ENCODE measurements at regions not wholly inside any gene's neighbourhood (a gene's known extent, or its start where the extent isn't known, plus 50 kb on each side); places are given as distances from the start of the nearest gene placed in this dataset.

DNA sequence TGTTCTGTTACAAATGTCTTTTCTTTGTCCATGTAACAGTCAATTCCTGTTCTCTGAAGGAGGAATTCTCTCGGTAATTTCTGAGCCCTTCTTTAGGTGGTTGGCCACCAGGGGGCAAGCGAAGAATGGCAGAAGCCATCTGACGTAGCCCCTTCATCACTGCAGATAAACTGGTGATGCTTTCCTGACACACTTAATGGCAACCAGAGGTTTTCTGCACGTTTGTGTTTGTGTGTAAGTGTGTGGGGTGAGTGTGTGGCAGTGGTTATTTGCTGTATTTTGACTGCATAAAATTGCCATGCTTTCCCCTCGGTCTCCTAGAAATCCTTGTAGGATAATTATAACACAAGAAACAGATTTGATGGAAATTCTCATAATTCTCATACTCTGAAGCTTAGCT is 64.8 kb upstream of the STOX2 start:
- peak; percentile 20 for DNase-seq
- Mint-ChIP-seq H3K36me3 (no peaks in the 10 kb centered on the region), H3K9me3 (peaks cover 0 to 6% (median 0%) of the 10 kb centered on the region in 7 donors), H3K4me3 (no peak overlapping the region), H3K27ac (no peak overlapping the region), H3K27me3 (peaks cover 25 to 32% (median 31%) of the 10 kb centered on the region in 3 donors), H3K4me1 (no peaks in the 10 kb centered on the region)
- peak in 1 of 2 donors; percentile 46 for ATAC-seq (ENCODE audit: low read depth in 2 of 2)

DNA sequence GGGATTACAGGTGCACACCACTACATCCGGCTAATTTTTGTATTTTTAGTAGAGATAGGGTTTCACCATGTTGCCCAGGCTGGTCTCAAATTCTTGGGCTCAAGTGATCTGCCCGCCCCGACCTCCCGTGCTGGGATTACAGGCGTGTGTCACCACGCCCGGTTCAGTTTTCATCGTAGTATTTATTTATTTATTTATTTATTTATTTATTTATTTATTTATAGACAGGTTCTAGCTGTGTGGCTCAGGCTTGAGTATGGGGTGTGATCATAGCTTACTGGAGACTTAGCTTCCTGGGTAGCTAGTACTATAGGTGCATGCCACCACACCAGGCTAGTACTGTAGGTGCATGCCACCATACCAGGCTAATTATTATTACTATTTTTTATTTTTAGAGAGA is 64.1 kb upstream of the STOX2 start:
- H3K27me3 Mint-ChIP-seq, result peaks cover 28 to 34% (median 30%) of the 10 kb centered on the region in 3 donors
- DNase-seq (no peak), ATAC-seq (ENCODE audit: low read depth in 2 of 2) (no peak)
- peaks cover 0 to 9% (median 0%) of the 10 kb centered on the region in 7 donors for H3K9me3 Mint-ChIP-seq
- no peak overlapping the region for H3K4me3 Mint-ChIP-seq
- peak overlapping the region in 1 of 6 donors; percentile 21 for H3K27ac Mint-ChIP-seq
- H3K36me3 Mint-ChIP-seq, result no peaks in the 10 kb centered on the region
- no peaks in the 10 kb centered on the region for H3K4me1 Mint-ChIP-seq

DNA sequence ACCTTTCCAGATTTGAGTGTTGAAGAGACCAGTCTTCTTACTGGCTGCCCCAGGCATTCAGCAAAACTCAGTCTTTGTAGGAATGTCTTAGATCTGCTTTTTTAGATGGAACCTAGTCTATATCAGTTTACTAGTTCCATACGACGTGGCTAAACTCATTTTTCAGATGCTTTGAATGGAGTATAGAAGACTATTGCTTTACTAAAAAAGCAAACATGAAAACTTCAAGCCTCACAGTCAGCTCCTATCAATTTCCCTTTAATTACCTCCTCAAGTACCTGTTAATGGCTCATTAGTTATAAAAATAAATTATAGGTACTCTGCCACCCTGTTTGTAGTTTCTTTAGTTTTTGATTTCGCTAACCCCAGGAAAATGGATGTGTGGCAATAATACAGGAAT is 63.0 kb upstream of the STOX2 start:
- H3K4me1 Mint-ChIP-seq, result no peaks in the 10 kb centered on the region
- no peak overlapping the region for H3K27ac Mint-ChIP-seq
- H3K4me3 Mint-ChIP-seq, result no peak overlapping the region
- no peak for ATAC-seq (ENCODE audit: low read depth in 2 of 2)
- H3K36me3 Mint-ChIP-seq, result no peaks in the 10 kb centered on the region
- no peak for DNase-seq
- H3K27me3 Mint-ChIP-seq, result peaks cover 29 to 31% (median 29%) of the 10 kb centered on the region in 3 donors
- peaks cover 0 to 20% (median 8%) of the 10 kb centered on the region in 7 donors for H3K9me3 Mint-ChIP-seq

DNA sequence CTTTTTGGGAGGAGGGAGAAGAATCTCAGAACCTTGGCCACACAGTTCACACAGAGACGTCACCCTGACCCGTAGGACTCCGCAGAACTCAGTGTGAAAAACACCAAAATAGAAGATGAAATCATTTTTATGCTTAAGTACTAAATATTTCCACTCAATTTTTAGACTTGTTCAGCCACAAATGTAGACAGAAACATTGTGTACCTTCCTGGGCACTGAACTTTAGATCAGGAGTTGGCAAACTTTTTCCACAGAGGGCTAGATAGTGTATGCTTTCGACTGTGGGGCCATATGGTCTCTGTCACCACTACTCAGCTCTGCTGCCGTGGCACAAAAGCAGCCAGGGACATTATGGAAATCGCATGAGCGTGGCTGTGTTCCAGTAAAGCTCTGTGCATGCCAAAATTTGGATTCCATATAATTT is 61.8 kb upstream of the STOX2 start:
- H3K4me3 Mint-ChIP-seq, result no peak overlapping the region
- H3K27me3 Mint-ChIP-seq, result peaks cover 34 to 37% (median 34%) of the 10 kb centered on the region in 3 donors
- no peak overlapping the region for H3K27ac Mint-ChIP-seq
- DNase-seq (no peak), ATAC-seq (ENCODE audit: low read depth in 2 of 2) (no peak)
- no peaks in the 10 kb centered on the region for H3K36me3 Mint-ChIP-seq
- peaks cover 3 to 27% (median 15%) of the 10 kb centered on the region in 7 donors for H3K9me3 Mint-ChIP-seq
- no peaks in the 10 kb centered on the region for H3K4me1 Mint-ChIP-seq

DNA sequence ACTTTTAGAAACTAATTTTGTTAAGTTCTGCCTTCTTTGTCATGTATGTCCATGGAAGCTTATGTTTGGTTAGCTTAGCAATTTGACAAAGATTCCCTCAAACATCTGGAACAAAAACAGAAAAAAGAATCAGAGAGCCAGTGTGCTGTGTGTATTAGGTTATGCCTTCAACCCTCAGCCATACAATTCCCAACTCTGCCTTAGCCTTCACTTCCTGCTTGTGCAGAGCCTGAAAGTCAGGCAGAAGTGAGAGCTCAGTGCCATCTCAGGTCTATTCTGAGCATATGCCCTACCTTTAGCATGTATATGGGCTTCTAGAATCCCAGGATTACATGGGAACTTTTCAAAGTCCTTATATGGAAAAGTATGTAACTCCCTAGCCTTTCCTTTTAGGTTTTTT is 58.2 kb upstream of the STOX2 start:
- Mint-ChIP-seq H3K27me3 (peaks cover 29 to 48% (median 40%) of the 10 kb centered on the region in 3 donors), H3K4me3 (no peak overlapping the region), H3K9me3 (peaks cover 6 to 27% (median 20%) of the 10 kb centered on the region in 7 donors), H3K36me3 (peaks cover 0 to 8% of the 10 kb centered on the region in 2 donors), H3K4me1 (no peaks in the 10 kb centered on the region), H3K27ac (no peak overlapping the region)
- ATAC-seq (ENCODE audit: low read depth in 2 of 2), result no peak
- no peak for DNase-seq

DNA sequence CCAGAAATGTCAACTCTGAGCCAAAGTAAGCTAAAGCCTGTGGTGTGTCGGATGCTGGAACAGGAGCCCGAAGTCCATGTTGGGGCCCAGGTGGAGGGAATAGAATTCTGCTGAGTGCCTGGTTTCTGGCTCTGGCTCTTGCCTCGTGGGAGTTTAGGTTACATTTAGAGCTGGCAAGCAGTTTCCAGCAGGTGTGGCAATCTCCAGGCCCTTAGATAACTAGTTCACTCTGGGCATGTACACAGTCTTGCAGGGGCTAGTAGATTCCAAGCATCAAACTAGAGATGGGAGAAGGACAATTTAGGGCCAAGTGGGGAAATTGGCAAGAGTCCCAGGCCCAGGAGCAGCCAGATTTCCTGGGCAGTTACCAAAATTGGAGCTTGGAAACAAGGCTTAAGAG is 56.3 kb upstream of the STOX2 start:
- H3K36me3 Mint-ChIP-seq, result peaks cover 0 to 8% of the 10 kb centered on the region in 2 donors
- no peak for ATAC-seq (ENCODE audit: low read depth in 2 of 2)
- H3K9me3 Mint-ChIP-seq, result peaks cover 6 to 27% (median 20%) of the 10 kb centered on the region in 7 donors
- H3K27me3 Mint-ChIP-seq, result peaks cover 35 to 48% (median 40%) of the 10 kb centered on the region in 3 donors
- H3K27ac Mint-ChIP-seq, result no peak overlapping the region
- DNase-seq, result no peak
- H3K4me1 Mint-ChIP-seq, result no peaks in the 10 kb centered on the region
- H3K4me3 Mint-ChIP-seq, result no peak overlapping the region

DNA sequence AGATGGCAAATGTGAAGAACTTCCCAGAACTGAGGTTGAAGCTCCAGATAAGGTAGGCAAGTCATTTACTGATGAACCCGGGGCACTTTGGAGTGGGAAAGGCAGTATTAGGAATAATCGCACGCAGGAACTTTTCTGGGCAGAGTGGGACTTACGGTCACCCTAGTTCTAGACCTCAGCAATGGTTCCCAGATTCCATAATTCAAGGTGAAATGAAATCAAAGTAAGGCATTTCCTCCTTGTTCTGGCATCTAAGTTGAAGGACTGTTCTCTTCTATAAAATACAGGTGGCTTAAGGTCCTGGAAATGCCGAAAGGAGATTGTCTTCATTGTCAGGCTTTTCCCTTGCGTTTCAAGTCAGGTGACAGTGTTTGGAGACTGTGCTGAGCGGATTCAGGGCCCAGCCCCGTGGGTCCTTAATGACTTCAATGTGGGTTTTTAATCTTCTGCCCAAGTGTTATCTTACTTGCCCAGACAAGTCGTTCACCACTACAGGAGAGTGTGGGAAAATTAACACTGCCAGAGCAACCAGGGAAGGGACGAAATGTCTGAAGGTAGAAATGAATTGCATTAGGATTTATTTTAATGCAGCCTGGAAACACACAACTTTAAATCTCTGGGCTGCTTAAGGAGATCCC is 52.1 kb upstream of the STOX2 start:
- no peak for DNase-seq

DNA sequence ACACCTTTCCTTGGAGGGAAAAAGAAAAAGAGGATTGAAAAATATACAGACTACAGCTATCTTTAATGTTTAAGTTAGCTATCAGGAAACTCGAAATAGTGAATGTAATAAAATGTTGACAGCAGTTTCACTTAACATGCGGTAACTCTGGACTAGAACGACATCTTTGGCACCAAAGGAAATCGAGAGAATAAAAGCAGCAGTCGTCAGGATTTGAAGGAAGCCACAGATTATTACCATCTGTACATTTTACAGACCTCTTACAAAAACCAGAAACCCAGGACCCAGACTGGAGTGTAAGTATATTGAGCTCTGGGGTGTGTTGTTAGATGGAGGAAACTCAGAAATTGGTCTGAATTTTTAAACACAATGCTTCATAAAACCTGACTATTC is 51.6 kb upstream of the STOX2 start:
- no peak for DNase-seq
- Mint-ChIP-seq H3K9me3 (peaks cover 0 to 8% (median 2%) of the 10 kb centered on the region in 7 donors), H3K4me3 (no peak overlapping the region), H3K4me1 (no peaks in the 10 kb centered on the region), H3K36me3 (peaks cover 0 to 8% of the 10 kb centered on the region in 2 donors), H3K27ac (no peak overlapping the region), H3K27me3 (peaks cover 21 to 31% (median 28%) of the 10 kb centered on the region in 3 donors)
- no peak for ATAC-seq (ENCODE audit: low read depth in 2 of 2)

More for the DNA sequence above, 52.1 kb upstream of the STOX2 start:
- no peaks in the 10 kb centered on the region for H3K4me1 Mint-ChIP-seq
- H3K9me3 Mint-ChIP-seq, result peaks cover 0 to 8% (median 2%) of the 10 kb centered on the region in 7 donors
- no peak overlapping the region for H3K4me3 Mint-ChIP-seq
- ATAC-seq (ENCODE audit: low read depth in 2 of 2), result no peak
- peaks cover 0 to 8% of the 10 kb centered on the region in 2 donors for H3K36me3 Mint-ChIP-seq
- no peak overlapping the region for H3K27ac Mint-ChIP-seq
- H3K27me3 Mint-ChIP-seq, result peaks cover 24 to 31% (median 28%) of the 10 kb centered on the region in 3 donors

Data from naive B cell (primary cell).